HG03378 (cell line): ENCODE measurements at regions not wholly inside any gene's neighbourhood (a gene's known extent, or its start where the extent isn't known, plus 50 kb on each side); places are given as distances from the start of the nearest gene placed in this dataset.

ENCODE experiments used
- ATAC-seq: cut with Tn5 transposase; IDR thresholded peaks from one replicate; pipeline ENCODE4 v1.9.1; 2021; ENCODE audit warnings: mild to moderate bottlenecking, moderate library complexity; ENCODE audit not compliant: unreplicated experiment

DNA sequence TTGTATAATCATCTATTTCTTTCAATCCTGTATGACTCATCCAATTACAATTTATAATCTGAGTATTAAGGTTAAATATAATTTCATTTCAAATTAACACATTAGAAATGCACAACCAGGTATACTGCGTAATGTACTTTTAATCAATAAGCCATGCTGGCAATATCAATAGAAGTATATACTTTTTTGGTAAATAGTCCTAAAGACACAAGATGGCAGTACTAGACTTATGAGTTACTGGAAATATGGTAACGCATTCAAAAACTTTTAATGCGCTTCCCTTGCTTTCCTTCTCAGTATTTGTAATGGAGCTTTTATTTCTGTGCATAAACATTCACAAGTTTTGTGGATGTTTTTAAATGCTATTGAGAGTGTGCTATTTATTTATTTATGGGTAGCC is 1162.0 kb upstream of the TMPRSS15 start:
- ATAC-seq = no peak

DNA sequence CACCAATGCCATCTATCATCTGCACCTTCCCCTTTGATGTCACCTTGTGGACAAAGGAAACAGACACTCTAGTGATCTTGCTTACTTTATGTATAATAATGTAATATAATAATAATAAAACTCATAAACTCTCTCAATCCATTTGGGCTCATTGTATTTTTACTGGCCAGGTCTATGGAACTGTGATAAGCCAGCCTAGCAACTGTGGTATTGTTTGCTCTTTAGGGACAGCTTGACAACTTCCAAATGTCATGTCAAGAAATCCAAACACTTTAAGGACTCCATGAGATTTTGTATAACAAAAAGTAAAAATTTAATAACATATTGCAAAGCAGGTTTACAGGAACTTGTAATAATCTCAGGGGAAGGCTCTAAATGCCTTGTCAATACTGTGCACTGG is 1163.4 kb upstream of the TMPRSS15 start:
- ATAC-seq = no peak

DNA sequence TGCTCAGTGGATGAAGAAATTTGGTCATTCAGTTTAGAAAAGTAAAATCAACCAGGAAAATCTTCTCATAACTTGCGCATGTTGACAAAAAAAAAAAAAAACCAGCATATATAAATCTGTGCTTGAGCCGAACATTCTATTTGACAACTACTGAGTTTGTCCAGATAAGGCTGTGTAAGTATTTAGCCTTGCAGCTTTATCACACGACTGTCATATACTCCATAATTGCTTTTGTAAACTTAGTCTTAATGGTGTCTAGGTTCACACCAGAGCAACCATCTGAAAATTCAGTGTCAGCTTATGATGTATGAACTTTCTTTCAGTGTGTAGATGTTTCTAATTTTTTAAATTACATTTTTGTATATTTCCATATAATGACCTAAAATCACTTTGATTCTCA is 1173.8 kb upstream of the TMPRSS15 start:
- ATAC-seq = no peak

DNA sequence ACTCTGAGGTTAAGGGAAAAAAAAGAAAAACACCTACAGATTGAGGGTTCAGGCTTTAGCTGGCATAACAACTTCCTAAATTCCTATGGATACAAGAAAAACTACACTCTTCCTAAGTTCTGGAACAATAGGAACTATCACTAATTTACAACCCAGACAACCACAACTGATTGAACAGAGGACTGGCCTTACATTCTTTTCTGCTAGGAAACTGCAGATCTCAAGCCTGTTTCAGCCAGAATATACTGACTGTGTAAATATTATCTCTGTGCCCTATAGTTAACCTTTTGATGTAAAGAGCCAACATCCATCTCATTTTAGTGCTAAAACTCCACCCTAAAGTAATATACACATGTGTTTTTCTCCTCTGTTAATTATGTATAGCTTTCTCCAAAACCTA is 1186.5 kb upstream of the TMPRSS15 start:
- ATAC-seq = no peak

DNA sequence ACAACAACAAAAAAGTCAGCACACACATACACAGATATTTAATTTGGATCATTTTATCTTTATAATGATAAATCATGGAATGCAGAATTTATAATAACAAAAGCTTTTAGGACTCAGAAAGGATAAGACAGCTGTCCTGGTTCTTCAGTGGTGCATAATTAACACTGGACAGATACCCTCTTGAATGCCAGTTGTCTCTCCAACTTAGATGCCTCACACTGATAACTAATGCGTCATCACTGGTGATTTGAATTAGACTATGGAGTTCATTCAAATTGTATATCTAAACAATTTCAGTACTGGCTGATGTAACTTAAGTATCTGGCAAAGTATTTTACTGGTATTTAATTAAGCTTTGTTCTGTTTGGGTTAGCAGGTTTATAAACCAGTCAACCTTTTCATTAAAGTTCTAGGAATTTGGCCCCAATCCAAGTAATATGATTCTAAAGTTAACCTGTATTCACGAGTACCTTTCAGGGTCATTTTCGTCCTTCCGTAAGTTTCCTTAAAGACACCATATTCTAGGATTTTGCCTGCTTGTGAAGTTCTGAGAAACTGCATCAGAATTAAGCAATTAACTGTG is 1199.5 kb upstream of the TMPRSS15 start:
- ATAC-seq = no peak

DNA sequence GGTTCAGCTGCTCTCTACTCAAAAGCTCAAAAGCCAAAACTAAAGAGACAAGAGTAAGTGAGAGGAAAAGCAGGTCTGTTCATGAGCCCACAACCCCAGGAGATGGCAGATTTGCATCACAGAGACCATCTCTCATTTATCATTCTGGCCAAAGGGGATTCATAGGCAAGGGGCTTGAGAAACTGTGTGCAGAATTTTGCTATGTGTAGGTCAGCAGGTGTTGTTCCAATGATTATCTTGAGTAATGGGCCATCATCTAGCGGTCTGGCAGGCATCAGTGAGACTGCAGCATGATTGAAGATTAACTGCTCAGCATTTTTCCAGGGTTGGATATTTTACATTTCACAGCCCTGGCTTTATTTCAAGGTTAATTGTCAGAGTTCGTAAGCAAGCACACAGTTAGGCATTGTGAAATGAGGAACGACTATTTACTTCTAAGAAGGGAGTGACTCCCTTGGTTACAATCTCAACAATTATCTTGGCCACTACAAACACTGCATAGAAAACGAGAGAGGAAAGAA is 1204.6 kb upstream of the TMPRSS15 start:
- ATAC-seq = no peak

DNA sequence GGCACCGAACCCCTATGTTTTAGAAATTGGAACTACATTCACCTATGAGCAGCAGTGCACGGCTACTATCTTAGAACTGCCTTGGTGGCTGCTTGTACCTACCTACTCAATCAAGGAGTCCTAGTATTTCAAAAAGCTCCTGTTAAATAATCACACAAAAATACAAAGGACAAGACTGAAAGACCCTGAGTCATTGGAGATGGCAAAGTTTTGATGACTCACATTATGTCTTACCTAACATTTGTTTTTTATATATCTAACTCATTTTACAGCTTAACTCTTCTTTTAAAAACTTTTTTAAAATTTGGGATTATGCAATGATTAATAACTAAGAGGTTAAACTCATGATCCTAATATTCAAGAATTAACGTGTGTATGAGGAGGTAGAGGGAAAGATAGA is 1206.0 kb upstream of the TMPRSS15 start:
- no peak for ATAC-seq

DNA sequence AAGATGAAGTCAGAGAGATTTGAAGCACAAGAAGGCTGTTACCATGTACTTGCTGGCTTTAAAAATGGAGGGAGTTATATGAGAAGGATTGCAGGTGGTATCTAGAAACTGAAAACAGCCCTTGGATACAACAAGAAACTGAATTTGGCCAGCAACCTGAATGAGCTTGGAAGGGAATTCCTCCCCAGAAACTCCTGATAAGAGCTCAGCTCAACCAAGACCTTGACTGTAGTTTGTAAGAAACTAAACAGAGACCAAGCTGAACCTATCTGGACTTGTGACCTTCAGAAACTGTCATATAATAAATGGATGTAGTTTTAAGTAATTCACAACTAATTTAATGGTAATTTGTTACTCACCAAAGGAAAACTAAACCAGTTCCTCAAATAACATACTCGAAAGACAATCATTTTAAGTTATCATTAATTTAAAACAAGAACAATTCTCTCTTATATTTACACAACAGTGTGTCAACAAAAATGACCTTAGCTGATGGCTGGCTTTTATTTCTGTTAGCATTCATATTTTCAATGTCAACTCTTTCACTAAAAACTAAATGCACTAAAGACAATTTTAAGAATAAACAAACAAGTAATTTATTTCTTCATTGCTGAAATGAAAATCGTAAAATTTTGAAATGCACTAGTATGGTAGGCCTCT is 1218.4 kb upstream of the TMPRSS15 start:
- no peak for ATAC-seq

DNA sequence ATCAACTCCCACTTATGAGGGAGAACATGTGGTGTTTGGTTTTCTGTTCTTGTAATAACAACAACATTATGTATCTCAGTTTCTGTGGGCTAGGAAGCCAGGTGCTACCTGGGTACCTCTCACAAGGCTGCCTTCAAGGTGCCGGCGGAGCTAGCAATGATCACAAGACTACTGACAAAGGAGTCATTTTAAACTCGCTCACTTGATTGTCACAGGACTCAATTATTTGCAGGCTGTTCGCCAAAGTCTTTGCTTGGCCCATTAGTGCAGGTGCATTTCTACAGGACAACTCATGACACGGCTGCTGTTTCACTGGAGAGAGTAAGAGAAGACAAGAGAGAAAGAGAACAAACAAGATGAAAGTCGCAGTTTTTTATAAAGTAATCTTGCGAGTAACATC is 1237.4 kb upstream of the TMPRSS15 start:
- ATAC-seq = no peak

DNA sequence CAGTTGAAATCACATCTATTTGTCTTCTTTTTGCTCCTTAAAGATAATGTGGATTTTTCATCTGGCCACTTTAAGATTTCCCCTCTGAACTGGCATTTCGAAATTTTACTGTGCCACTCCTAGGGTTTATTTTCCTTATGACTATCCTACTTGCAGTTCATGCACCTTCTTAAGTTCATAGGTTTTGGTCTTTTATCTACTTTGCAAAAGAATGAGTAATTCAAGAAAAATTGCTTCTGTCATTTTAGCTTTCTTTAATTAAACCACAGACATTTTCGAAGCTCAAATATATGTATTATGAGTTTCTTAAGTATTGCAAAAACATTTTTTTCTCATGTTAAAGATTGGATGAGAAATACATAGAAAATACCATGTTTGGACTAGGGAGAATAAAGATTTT is 1244.8 kb upstream of the TMPRSS15 start:
- no peak for ATAC-seq

DNA sequence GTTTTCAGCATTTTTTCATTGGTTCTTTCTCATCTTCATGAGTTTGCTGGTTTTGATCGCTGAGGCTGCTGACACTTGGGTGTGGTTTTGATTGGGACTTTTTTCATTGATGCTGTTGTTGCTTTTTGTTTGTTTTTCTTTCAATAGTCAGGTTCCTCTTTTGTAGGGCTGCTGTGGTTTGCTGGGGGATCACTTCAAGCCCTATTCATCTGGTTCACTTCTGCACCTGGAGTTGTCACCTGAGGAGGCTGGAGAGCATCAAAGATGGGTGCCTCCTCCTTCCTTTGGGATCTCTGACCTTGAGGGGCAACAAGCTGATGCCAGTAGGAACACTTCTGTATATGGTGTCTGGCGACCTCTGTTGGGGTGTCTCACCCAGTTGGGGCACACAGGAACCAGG is 1279.9 kb upstream of the TMPRSS15 start:
- ATAC-seq = no peak

DNA sequence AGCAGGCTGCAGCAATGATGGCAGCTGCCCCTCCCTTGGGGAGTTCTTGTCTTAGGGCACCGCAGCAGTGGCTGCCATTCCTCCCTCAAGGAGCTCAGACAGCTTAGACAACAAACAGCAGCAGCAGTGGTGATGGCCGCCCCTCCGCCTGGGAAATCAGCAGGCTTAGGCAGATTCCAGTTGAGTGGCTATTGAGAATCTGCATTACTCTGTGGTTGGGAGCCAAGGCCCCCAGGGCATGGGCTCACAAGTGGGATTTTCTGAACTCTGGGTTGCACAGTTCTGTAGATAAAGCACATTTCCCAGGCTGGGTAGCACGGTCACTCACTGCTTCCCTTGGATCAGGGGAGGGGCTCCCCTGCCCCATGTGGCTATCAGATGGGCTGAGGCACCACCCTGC is 1280.7 kb upstream of the TMPRSS15 start:
- no peak for ATAC-seq

DNA sequence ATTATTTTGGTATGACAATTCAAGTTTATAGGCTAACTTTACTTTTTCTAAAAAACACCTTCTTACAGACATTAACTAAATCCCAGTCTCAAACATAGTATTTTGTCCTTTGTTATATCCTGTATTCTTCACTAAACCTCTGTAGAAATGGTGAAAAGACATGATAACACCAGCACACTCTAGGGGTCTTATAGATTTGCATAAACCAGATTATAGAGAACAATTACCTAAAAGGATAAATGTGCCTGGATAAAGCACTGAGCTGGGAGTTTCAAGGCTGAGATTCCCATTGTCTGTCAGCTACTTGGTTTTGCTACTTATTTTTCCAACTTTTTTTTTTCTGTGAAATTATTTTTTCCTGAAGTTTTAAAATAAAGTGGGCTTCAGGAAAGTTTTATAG is 1288.6 kb upstream of the TMPRSS15 start:
- ATAC-seq = no peak

DNA sequence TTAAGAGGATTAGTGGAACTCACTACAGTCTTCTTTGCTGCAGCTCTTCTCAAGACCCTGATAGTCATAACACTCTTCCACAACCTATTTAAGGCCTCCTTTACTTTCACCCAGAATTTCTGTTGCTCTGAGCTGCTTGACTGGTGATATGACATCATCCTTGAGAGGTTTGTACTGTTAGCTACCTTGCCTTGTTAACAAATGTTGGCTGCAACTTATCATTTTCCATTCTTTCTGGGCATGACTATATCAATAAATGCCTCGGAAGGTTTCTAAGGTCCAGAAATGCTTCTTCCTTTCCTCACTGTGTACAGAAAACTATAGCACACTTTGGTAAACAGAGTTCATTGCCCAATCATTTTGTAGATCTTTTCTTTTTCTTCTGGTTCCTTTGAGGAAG is 1292.2 kb upstream of the TMPRSS15 start:
- no peak for ATAC-seq

DNA sequence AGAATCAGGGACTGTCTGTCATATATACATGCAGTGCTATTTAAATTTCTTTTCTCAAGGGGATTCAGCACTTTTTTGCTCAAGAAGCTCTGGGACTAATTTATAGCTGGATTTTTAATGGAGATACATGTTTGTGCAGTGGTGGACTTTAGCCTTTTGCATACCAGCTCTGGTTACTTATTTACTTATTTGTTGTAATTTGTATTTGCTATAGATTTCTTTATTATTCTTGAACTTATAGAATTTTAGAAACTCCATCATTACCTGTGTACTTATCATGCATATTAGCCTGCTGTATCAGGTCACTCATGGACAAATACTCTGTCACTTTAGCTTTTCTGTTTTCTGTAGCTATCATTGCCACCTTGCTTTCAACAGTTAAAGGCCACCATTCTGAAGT is 1296.9 kb upstream of the TMPRSS15 start:
- no peak for ATAC-seq

DNA sequence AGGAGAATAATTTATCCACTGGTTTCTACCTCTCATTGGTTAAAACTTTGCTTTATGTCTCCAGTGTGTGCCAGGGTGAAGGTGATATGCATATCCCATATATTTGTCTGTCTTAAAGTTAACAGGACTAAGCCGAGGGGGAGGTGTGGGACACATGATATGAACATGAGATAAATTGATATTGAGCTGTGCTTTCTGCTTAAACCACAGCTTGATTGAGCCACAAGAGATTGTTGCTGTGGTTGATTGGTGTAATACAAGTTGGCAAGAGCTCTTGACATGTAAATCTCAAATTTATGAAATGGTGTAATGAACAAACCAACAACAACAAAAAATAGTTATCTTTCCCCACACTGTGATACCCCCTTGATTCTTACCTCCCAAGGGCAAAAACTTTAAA is 1295.5 kb upstream of the NCAM2 start:
- ATAC-seq = no peak

DNA sequence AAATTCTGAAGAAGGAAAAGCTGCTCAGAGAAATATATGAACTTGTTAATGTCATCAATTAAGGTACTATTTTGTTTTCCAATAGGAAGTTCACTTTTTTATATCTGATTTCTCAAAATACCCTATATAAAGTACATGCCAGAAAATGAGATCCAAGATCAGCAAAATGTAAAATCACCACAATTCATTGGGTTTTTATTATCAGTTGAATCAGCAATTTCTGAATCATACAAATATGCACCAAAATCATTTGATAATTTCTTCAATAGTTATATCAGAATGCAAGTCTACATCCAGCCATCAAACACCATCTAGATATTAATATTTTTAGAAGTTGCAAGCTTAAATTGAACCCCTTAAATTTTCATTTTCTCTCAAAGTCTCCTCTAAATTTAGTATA is 1293.4 kb upstream of the NCAM2 start:
- no peak for ATAC-seq

DNA sequence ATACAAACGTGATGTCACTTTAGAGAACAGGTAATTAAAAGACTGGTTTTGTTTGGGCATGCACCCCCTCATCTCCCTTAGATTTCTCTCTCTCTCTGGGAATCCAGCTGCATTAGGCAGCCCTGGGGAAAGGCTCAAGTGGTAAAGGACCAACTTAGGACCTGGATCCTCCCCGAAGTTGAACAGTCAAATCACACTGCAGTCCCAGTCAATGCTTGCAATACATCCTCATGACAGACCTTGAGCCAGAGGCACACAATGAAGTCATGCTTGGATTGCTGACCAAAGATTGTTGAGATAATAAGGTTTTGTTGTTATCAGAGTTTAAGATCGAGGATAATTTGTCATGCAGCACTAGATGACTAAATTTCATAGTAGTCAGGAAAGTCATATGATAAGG is 1285.8 kb upstream of the NCAM2 start:
- ATAC-seq = no peak

DNA sequence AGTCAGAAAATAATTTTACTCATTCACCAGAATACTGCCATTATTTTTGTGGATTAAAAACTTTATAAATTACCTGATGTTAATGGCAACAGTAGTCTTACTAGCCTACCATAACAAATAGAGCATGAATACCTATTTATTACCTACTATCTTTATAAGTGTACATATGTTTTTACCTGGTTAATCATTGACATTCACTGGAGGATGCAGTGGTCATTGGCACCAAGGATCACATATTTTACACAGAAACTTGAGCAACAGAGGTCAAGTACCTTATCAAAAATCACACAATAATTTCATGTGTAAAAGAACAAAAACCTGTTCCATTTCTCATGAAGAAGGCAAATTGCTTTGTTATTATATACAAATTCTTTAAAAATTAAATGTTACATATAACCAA is 1284.9 kb upstream of the NCAM2 start:
- ATAC-seq = no peak

DNA sequence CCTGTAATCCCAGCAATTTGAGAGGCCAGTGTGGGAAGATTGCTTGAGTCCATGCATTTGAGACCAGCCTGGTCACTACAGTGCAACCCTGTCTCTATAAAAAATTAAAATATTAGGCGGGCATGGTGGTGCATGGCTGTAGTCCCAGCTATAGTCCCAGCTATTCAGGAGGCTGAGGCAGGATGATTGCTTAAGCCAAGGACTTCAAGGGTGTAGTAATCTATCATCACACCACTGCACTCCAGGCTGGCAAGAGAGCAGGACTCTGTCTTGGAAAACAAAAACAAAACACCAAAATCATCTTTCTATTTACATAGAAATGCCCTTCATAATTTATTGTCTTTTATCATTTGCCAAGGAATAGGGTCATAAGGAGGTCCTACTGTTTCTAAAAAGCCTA is 1274.1 kb upstream of the NCAM2 start:
- no peak for ATAC-seq

DNA sequence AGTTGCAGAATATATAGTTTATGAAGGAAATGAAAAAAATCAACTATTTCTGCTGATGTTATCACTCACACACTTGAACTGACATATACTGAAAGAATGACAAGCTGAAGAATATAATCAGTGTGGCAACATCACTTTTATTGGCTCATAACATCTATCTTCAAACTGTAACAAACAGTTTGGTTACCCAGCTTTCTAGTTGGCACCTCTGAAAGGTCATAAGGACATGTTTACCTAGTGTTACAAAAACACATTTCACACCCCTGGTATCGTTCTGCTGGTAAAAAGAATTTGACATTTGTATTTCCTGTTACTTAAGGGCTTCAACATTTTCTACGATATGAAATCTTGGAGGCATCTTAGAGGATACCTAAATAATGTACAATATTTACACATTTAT is 1267.0 kb upstream of the NCAM2 start:
- ATAC-seq = no peak

DNA sequence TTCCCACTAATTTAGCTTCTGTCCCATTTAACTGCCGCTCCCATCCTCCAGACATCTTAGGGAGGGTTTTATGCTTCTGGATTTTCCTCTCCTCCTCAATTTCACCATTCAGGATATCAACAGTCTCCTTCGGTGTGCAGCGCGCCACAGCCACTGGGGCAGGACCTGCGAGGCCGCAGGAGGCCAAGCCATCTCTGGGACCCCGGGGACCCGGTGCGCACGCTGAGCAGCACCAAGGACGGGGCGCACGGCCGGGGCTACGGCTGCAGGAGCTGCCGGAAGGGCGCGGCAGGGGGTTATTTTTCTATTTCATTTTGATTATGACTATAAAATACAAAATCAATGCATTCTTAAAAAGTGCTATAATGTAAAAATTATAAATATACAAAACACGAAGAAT is 1238.4 kb upstream of the NCAM2 start:
- ATAC-seq = no peak

DNA sequence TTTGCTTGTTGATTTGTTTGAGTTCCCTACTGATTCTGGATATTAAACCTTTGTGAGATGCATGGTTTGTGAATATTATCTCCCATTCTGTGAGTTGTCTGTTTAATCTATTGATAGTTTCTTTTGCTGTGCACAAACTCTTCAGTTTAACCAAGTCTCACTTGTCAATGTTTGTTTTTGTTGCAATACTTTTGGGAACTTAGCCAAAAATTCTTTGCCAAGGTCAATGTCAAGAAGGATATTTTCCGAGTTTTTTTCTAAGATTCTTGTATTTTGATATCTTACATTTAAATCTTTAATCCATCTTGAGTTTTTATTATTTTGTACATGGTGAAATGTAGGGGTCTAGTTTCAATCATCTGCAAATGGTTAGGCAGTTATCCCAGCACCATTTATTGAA is 1230.7 kb upstream of the NCAM2 start:
- no peak for ATAC-seq
